ENCODE measurements at regions not wholly inside any gene's neighbourhood (a gene's known extent, or its start where the extent isn't known, plus 50 kb on each side); places are given as distances from the start of the nearest gene placed in this dataset.

- H3K27me3 ChIP-seq (ENCODE audit: insufficient read depth, low read depth, low read length), result no peaks in the 10 kb centered on the region
- no peaks in the 10 kb centered on the region for H3K9me3 ChIP-seq (ENCODE audit: low read length)
- no peaks in the 10 kb centered on the region for H3F3A ChIP-seq (ENCODE audit: insufficient read depth, low read length, poor library complexity, severe bottlenecking)
- no peak overlapping the region for H3K9ac ChIP-seq (ENCODE audit: low read length)
- H2AFZ ChIP-seq (ENCODE audit: low read depth, low read length), result no peak overlapping the region
- TF ChIP-seq TAF1 (IDR thresholded peaks at IDR 0.05; ENCODE audit: low read depth), result no peak
- TF ChIP-seq REST (IDR thresholded peaks at IDR 0.05; ENCODE audit: borderline replicate concordance), result no peak
- no peak for TF ChIP-seq CTCF (IDR thresholded peaks at IDR 0.05; ENCODE audit: poor library complexity, severe bottlenecking)
- no peak for TF ChIP-seq EP300 (conservative IDR thresholded peaks at IDR 0.05; ENCODE audit: poor library complexity, severe bottlenecking)
- TF ChIP-seq MXI1 (conservative IDR thresholded peaks at IDR 0.05; ENCODE audit: poor library complexity, severe bottlenecking), result no peak
- no peak for TF ChIP-seq RAD21 (conservative IDR thresholded peaks at IDR 0.05)
- no peak for TF ChIP-seq EZH2 (IDR thresholded peaks at IDR 0.05; ENCODE audit: borderline replicate concordance, insufficient read depth, low read length, poor library complexity, severe bottlenecking)
- TF ChIP-seq POLR2AphosphoS5 (IDR thresholded peaks at IDR 0.05), result no peak
- TF ChIP-seq SMC3 (conservative IDR thresholded peaks at IDR 0.05; ENCODE audit: poor library complexity), result no peak
- H3K4me3 ChIP-seq (ENCODE audit: low read length), result no peak overlapping the region
- H3K4me2 ChIP-seq (ENCODE audit: low read length), result no peak overlapping the region
- H4K20me1 ChIP-seq (ENCODE audit: insufficient read depth), result no peaks in the 10 kb centered on the region
- no peaks in the 10 kb centered on the region for H3K9me2 ChIP-seq (ENCODE audit: insufficient read depth, low read length)
- no peak overlapping the region for H3K27ac ChIP-seq (ENCODE audit: low read length)
- H3K79me2 ChIP-seq (replicated peaks; ENCODE audit: insufficient read depth, low read length), result no peaks in the 10 kb centered on the region
- no peaks in the 10 kb centered on the region for H3K36me3 ChIP-seq (ENCODE audit: insufficient read depth, low read length)
These were observed 53.2 kb upstream of the RFC3 start for GRCh38 chr13:33764716-33765115.

DNA sequence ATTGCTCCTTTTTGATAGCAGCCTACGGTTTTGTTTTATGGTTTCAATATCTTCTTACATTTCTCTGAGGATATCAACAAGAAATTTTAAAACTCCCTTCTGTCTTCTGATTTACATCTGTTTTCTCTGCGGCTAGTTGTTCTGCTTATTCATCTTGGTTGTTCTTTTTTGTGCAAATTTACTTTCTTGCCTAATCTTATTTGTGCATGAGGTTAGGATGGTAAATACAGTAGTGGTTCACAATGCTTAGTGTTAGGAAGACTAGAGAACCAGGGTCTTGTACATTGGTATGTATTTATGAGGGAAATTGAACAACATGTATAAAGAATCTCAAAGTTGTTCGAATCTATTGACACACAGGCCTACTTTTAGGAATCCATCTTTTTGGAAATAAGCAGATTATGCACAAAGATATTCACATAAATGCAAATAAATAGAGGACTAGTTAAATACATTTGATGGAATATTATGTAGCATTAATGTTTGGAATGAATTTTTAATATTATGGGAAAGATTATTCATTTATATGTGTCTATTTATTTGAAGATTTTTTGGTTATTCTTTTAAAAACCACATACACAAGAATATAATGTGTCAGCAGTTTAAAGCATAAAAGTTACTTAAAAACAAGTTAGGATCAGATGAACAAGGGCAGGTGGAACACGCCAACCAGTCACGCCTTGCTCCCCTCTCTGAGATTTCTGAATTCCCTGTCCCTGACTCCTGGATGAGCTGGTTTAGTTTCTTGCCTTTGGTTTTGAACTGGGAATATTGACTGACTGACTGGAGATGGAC is 51.4 kb upstream of the RFC3 start:
- no peak overlapping the region for H3K9ac ChIP-seq (ENCODE audit: low read length)
- H3K9me2 ChIP-seq (ENCODE audit: insufficient read depth, low read length), result no peaks in the 10 kb centered on the region
- H3K36me3 ChIP-seq (ENCODE audit: insufficient read depth, low read length), result no peaks in the 10 kb centered on the region
- H2AFZ ChIP-seq (ENCODE audit: low read depth, low read length), result no peak overlapping the region
- no peaks in the 10 kb centered on the region for H3F3A ChIP-seq (ENCODE audit: insufficient read depth, low read length, poor library complexity, severe bottlenecking)
- no peaks in the 10 kb centered on the region for H4K20me1 ChIP-seq (ENCODE audit: insufficient read depth)
- no peaks in the 10 kb centered on the region for H3K27me3 ChIP-seq (ENCODE audit: insufficient read depth, low read depth, low read length)
- no peaks in the 10 kb centered on the region for H3K9me3 ChIP-seq (ENCODE audit: low read length)
- H3K79me2 ChIP-seq (replicated peaks; ENCODE audit: insufficient read depth, low read length), result no peaks in the 10 kb centered on the region
- H3K4me3 ChIP-seq (ENCODE audit: low read length), result no peak overlapping the region
- TF ChIP-seq SMC3 (conservative IDR thresholded peaks at IDR 0.05; ENCODE audit: poor library complexity) (no peak), CTCF (IDR thresholded peaks at IDR 0.05; ENCODE audit: poor library complexity, severe bottlenecking) (no peak), REST (IDR thresholded peaks at IDR 0.05; ENCODE audit: borderline replicate concordance) (no peak), EP300 (conservative IDR thresholded peaks at IDR 0.05; ENCODE audit: poor library complexity, severe bottlenecking) (no peak), POLR2AphosphoS5 (IDR thresholded peaks at IDR 0.05) (no peak), EZH2 (IDR thresholded peaks at IDR 0.05; ENCODE audit: borderline replicate concordance, insufficient read depth, low read length, poor library complexity, severe bottlenecking) (no peak), MXI1 (conservative IDR thresholded peaks at IDR 0.05; ENCODE audit: poor library complexity, severe bottlenecking) (no peak), TAF1 (IDR thresholded peaks at IDR 0.05; ENCODE audit: low read depth) (no peak)
- H3K27ac ChIP-seq (ENCODE audit: low read length), result no peak overlapping the region
- H3K4me2 ChIP-seq (ENCODE audit: low read length), result no peak overlapping the region
